WI38 (cell line): ENCODE measurements at regions not wholly inside any gene's neighbourhood (a gene's known extent, or its start where the extent isn't known, plus 50 kb on each side); places are given as distances from the start of the nearest gene placed in this dataset.

Experiments used
- H3K4me3 ChIP-seq: 2 replicates; pipeline ENCODE4 v1.5.1; 2011; ENCODE audit warnings: low read depth, mild to moderate bottlenecking, control low read depth, low read length
- CTCF ChIP-seq: IDR thresholded peaks from 2 replicates; pipeline ENCODE4 v1.5.1; 2012; ENCODE audit warnings: low read depth, mild to moderate bottlenecking, control low read depth, low read length

DNA sequence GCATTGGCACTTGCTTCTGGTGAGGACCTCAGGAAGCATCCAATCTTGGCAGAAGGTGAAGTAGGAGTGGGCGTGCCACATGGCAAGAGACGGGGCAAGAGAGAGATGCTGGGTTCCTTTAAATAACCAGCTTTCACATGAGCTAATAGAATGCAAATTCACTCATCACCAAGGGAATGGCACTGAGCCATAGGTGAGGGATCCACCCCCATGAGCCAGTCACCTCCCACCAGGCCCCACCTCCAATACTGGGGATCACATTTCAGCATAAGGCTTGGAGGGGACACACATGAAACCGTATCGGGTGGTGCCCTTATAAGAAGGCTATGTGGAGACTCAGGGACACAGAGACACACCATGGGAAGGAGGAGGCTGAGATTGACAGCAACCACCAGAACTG lies 140.0 kb upstream of the MSX1 start:
- no peak for TF ChIP-seq CTCF
- no peak overlapping the region for H3K4me3 ChIP-seq

GRCh38 chr4:4717692-4718091 lies 141.8 kb upstream of the MSX1 start:
- no peak for TF ChIP-seq CTCF
- no peak overlapping the region for H3K4me3 ChIP-seq

- no peak overlapping the region for H3K4me3 ChIP-seq
Observed at GRCh38 chr4:4714331-4714730, 145.1 kb upstream of the MSX1 start.

DNA sequence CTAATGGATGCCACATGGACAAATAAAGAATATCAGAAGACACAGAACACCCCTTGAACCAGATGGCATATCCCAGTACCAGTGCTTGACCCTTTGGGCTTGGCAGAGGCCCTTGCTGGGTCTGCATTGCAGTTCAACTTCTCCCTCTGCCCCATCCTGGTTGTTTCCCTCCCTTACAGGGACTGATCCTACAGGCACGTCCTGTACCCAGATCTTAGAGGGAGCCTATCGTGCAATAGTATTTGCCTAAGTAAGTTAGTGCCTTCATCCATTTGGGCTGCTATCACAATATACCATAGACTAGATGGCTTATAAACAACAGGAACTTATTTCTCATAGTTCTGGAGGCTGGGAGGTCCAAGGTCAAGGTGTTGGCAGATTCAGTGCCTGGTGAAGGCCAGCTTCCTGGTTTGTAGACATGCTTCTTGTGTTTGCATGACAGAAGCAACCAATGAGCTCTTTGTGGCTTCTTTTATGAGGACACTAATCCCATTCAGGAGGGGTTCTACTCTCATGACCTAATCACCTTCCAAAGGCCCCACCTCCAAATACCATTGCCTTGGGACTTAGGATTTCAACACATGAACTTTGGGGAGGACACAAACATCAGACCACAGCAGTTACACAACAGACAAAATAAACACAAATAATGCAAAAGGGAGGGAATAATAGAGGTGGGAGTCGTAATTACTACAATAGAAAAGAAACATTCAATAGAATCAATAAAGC lies 146.5 kb upstream of the MSX1 start:
- no peak overlapping the region for H3K4me3 ChIP-seq
- no peak for TF ChIP-seq CTCF

More at GRCh38 chr4:4714331-4714730, 145.1 kb upstream of the MSX1 start:
- TF ChIP-seq CTCF = no peak

GRCh38 chr4:4711902-4712301 lies 147.6 kb upstream of the MSX1 start:
- no peak overlapping the region for H3K4me3 ChIP-seq
- TF ChIP-seq CTCF = no peak

DNA sequence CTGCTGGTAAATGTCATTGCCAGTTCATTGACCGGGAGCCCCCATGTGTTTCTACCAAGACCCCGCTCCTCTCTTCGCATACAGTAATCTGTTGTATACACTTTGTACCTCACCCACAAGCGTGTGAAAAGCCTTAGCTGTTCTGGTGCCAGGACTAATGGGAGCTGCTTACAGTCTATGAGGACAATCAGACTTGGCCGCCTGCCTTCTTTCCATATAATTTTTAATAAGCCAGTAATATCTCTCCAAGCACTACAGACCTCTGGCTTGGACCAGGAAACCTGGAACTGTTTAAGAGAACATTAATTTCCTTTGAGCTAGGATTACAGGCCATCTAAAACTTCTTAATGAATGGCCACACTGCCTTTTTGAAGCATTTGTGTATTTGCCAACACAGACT lies 149.7 kb upstream of the MSX1 start:
- TF ChIP-seq CTCF = no peak
- no peak overlapping the region for H3K4me3 ChIP-seq

DNA sequence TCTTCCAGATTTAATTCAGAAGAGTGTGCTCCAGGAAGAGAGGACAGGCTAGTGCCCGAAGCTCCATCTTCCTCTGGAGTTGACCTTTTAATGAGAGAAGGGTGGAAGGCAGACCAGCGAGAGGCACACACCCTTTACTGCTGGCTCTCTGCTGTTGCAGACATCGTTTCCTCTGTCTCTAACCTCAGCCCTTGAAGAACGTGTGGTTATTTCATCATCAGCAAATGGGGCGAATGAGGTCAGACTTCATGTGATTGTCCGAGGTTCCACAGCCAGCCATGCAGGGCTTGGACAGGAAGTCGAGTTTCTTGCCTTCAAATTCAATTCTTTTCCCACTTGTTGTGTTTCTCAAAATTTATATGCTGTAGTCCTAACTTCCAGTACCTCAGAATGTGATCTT lies 155.2 kb upstream of the MSX1 start:
- no peak overlapping the region for H3K4me3 ChIP-seq
- no peak for TF ChIP-seq CTCF
